ENCODE measurements at regions not wholly inside any gene's neighbourhood (a gene's known extent, or its start where the extent isn't known, plus 50 kb on each side); places are given as distances from the start of the nearest gene placed in this dataset.

- no peak overlapping the region for H3K4me3 ChIP-seq (ENCODE audit: low read depth, low read length)
- TF ChIP-seq, protein P1, sequence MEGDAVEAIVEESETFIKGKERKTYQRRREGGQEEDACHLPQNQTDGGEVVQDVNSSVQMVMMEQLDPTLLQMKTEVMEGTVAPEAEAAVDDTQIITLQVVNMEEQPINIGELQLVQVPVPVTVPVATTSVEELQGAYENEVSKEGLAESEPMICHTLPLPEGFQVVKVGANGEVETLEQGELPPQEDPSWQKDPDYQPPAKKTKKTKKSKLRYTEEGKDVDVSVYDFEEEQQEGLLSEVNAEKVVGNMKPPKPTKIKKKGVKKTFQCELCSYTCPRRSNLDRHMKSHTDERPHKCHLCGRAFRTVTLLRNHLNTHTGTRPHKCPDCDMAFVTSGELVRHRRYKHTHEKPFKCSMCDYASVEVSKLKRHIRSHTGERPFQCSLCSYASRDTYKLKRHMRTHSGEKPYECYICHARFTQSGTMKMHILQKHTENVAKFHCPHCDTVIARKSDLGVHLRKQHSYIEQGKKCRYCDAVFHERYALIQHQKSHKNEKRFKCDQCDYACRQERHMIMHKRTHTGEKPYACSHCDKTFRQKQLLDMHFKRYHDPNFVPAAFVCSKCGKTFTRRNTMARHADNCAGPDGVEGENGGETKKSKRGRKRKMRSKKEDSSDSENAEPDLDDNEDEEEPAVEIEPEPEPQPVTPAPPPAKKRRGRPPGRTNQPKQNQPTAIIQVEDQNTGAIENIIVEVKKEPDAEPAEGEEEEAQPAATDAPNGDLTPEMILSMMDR (IDR thresholded peaks at IDR 0.05; ENCODE audit: insufficient read depth, low read depth, low read length, missing control alignments), result no peak
- DNase-seq (ENCODE audit: low read depth), result no peak
Measured at GRCh38 chr2:209194717-209195116, 229.1 kb upstream of the MAP2 start.

GRCh38 chr2:209208211-209208610, 215.6 kb upstream of the MAP2 start:
- peak; percentile 50 for DNase-seq (ENCODE audit: low read depth)
- no peak overlapping the region for H3K4me3 ChIP-seq (ENCODE audit: low read depth, low read length)
- TF ChIP-seq, protein P1 (IDR thresholded peaks at IDR 0.05; ENCODE audit: insufficient read depth, low read depth, low read length, missing control alignments), result peak; percentile 45

GRCh38 chr2:209209943-209210342, 213.9 kb upstream of the MAP2 start:
- TF ChIP-seq, protein P1 (IDR thresholded peaks at IDR 0.05; ENCODE audit: insufficient read depth, low read depth, low read length, missing control alignments), result no peak
- H3K4me3 ChIP-seq (ENCODE audit: low read depth, low read length), result no peak overlapping the region
- no peak for DNase-seq (ENCODE audit: low read depth)

DNA sequence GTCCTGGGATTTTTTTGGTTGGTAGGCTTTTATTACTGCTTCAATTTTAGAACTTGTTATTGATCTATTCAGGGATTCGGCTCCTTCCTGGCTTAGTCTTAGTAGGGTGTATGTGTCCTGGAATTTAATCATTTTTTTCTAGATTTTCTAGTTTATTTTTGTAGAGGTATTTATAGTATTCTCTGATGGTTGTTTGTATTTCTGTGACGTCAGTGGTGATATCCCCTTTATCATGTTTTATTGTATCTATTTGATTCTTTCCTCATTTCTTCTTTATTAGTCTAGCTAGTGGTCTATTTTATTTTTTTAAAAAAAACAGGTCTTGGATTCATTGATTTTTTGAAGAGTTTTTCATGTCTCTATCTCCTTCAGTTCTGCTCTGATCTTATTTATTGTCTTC, 193.3 kb upstream of the MAP2 start:
- TF ChIP-seq, protein P1 (IDR thresholded peaks at IDR 0.05; ENCODE audit: insufficient read depth, low read depth, low read length, missing control alignments), result no peak

DNA sequence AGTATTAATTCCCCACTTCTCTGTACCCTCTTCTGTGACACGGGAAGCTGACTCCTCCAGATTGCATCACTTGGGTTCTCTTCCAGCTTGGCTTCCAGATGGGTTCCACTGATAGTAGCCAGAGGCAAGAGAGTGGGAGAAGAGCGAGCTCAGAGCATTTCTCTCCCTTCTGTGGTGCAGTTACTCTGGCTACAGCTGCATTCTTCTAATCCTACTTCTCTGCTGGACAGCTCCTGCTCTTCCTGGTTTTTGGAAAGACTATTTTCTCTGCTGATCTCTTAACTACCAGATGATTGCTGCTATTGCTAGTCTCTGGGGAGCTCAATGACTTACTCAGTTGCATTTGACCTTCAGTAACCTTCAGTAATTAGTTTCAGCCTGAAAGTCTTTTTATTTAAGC, 187.5 kb upstream of the MAP2 start:
- no peak overlapping the region for H3K4me3 ChIP-seq (ENCODE audit: low read depth, low read length)
- DNase-seq (ENCODE audit: low read depth), result no peak
- TF ChIP-seq, protein P1 (IDR thresholded peaks at IDR 0.05; ENCODE audit: insufficient read depth, low read depth, low read length, missing control alignments), result no peak

More for the DNA sequence above, 193.3 kb upstream of the MAP2 start:
- no peak for DNase-seq (ENCODE audit: low read depth)
- H3K4me3 ChIP-seq (ENCODE audit: low read depth, low read length), result no peak overlapping the region

- TF ChIP-seq, protein P1 (IDR thresholded peaks at IDR 0.05; ENCODE audit: insufficient read depth, low read depth, low read length, missing control alignments), result no peak
- no peak for DNase-seq (ENCODE audit: low read depth)
Measured at GRCh38 chr2:209238765-209239584, 184.9 kb upstream of the MAP2 start.

DNA sequence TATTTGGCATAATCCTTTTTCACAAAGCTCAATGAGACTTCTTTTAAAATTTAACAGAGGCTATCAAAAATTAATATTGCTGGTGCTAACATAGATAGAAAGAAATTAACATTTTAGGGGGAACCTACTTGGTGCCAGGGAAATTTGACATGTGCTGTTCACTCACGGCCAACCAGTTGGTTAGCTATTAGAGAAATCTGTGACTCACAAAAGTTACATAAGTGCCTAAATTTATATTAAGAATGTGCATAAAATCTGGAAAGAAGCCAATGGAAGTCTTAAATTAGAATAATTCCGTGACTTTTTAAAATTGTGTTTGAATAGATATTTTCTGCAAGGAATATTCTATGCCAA, 184.3 kb upstream of the MAP2 start:
- TF ChIP-seq, protein P1 (IDR thresholded peaks at IDR 0.05; ENCODE audit: insufficient read depth, low read depth, low read length, missing control alignments), result no peak
- no peak overlapping the region for H3K4me3 ChIP-seq (ENCODE audit: low read depth, low read length)
- no peak for DNase-seq (ENCODE audit: low read depth)

More at GRCh38 chr2:209238765-209239584, 184.9 kb upstream of the MAP2 start:
- no peak overlapping the region for H3K4me3 ChIP-seq (ENCODE audit: low read depth, low read length)

All from GM12865 (cell line).